ENCODE measurements at regions not wholly inside any gene's neighbourhood (a gene's known extent, or its start where the extent isn't known, plus 50 kb on each side); places are given as distances from the start of the nearest gene placed in this dataset.

DNA sequence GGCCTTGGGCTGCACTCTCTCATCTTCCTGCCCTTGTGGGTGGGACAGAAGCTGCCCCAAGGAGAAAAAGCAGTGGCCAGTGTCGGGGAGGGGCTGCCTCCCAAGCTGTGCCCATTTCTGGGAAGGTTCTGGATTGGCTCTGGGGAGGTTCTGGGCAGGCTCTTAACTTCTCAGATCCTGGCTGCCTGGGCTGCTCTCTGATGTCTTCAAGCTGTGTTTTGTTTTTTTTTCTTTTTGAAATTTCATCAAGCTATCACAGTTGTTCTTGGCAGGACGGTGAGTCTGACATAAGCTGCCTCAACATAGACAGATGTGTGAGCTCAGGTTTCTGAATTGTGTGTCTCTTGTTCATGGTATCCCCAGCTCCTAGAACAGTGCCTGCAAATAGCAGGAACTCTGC lies 1032.0 kb downstream of the BRD1 start:
- no peak for TF ChIP-seq EZH2phosphoT487 (conservative IDR thresholded peaks at IDR 0.05; ENCODE audit: low read length)
- TF ChIP-seq, protein P1, sequence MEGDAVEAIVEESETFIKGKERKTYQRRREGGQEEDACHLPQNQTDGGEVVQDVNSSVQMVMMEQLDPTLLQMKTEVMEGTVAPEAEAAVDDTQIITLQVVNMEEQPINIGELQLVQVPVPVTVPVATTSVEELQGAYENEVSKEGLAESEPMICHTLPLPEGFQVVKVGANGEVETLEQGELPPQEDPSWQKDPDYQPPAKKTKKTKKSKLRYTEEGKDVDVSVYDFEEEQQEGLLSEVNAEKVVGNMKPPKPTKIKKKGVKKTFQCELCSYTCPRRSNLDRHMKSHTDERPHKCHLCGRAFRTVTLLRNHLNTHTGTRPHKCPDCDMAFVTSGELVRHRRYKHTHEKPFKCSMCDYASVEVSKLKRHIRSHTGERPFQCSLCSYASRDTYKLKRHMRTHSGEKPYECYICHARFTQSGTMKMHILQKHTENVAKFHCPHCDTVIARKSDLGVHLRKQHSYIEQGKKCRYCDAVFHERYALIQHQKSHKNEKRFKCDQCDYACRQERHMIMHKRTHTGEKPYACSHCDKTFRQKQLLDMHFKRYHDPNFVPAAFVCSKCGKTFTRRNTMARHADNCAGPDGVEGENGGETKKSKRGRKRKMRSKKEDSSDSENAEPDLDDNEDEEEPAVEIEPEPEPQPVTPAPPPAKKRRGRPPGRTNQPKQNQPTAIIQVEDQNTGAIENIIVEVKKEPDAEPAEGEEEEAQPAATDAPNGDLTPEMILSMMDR (IDR thresholded peaks at IDR 0.05; ENCODE audit: insufficient read depth, low read length, poor library complexity, severe bottlenecking): no peak
- H4K20me1 ChIP-seq (ENCODE audit: low read depth, low read length): no peaks in the 10 kb centered on the region
- no peaks in the 10 kb centered on the region for H3K79me2 ChIP-seq (ENCODE audit: insufficient read depth, low read length)
- H3K4me3 ChIP-seq (ENCODE audit: insufficient read depth, low read length, poor library complexity, severe bottlenecking): no peak overlapping the region
- H2AFZ ChIP-seq (ENCODE audit: low read depth, low read length, severe bottlenecking): no peak overlapping the region
- H3K9me2 ChIP-seq (replicated peaks; ENCODE audit: insufficient read depth, low read length): no peaks in the 10 kb centered on the region
- no peak overlapping the region for H3K4me2 ChIP-seq (ENCODE audit: low read depth, low read length, poor library complexity, severe bottlenecking)
- no peaks in the 10 kb centered on the region for H3K36me3 ChIP-seq (ENCODE audit: low read length)
- H3K9ac ChIP-seq (ENCODE audit: low read length): no peak overlapping the region
- no peak overlapping the region for H3K27ac ChIP-seq (ENCODE audit: low read depth, low read length)
- H3F3A ChIP-seq (ENCODE audit: insufficient read depth): no peaks in the 10 kb centered on the region
- no peaks in the 10 kb centered on the region for H3K9me3 ChIP-seq (ENCODE audit: insufficient read depth, low read length)
- no peaks in the 10 kb centered on the region for H3K27me3 ChIP-seq (ENCODE audit: low read length)

DNA sequence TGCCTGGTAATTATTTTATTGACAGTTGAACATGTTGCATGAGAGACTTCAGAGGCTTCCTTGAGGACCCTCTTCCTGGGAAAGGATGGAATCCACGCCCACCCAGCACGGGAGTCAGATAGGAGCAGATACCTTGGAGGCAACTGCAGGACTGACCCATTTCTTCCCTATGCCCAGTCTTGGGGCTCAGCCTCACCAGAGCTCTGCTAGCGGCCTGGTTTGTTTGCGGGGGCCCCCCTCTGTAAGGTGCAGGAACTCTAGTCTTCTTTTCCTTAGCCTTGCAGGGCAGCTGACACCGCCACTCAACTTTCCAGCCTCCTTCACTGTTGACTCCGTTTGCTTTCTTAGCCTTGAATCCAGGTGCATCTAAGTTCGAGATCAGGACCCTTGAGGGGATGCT lies 1032.8 kb downstream of the BRD1 start:
- Histone ChIP-seq H3K79me2 (ENCODE audit: insufficient read depth, low read length) (no peaks in the 10 kb centered on the region), H2AFZ (ENCODE audit: low read depth, low read length, severe bottlenecking) (no peak overlapping the region), H3K9me3 (ENCODE audit: insufficient read depth, low read length) (no peaks in the 10 kb centered on the region), H3K9ac (ENCODE audit: low read length) (no peak overlapping the region), H3K27ac (ENCODE audit: low read depth, low read length) (no peak overlapping the region), H4K20me1 (ENCODE audit: low read depth, low read length) (no peaks in the 10 kb centered on the region), H3K27me3 (ENCODE audit: low read length) (no peaks in the 10 kb centered on the region), H3K4me3 (ENCODE audit: insufficient read depth, low read length, poor library complexity, severe bottlenecking) (no peak overlapping the region), H3K36me3 (ENCODE audit: low read length) (no peaks in the 10 kb centered on the region), H3K9me2 (replicated peaks; ENCODE audit: insufficient read depth, low read length) (no peaks in the 10 kb centered on the region), H3K4me2 (ENCODE audit: low read depth, low read length, poor library complexity, severe bottlenecking) (no peak overlapping the region), H3F3A (ENCODE audit: insufficient read depth) (no peaks in the 10 kb centered on the region)
- no peak for TF ChIP-seq EZH2phosphoT487 (conservative IDR thresholded peaks at IDR 0.05; ENCODE audit: low read length)
- TF ChIP-seq, protein P1 (IDR thresholded peaks at IDR 0.05; ENCODE audit: insufficient read depth, low read length, poor library complexity, severe bottlenecking): no peak

DNA sequence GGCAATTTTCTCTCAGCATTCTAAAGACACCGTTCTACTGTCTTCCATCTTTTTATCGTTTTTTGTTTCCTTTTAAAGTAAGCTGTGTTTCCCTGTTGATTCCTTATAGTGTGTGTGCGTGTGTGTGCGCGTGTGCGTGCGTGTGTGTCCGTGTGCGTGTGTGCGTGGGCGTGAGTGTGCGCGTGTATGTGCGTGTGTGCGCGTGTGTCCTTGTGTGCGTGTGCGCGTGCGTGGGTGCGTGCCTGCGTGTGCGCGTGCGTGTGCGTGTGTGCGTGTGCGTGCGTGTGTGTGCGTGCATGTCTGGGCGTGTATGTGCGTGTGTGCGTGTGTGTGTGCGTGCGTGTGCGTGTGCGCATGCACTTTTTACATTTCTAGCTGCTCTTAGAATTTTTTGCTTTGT lies 1033.7 kb downstream of the BRD1 start:
- no peaks in the 10 kb centered on the region for H3K79me2 ChIP-seq (ENCODE audit: insufficient read depth, low read length)
- H3K27me3 ChIP-seq (ENCODE audit: low read length): no peaks in the 10 kb centered on the region
- H3F3A ChIP-seq (ENCODE audit: insufficient read depth): no peaks in the 10 kb centered on the region
- no peak for TF ChIP-seq EZH2phosphoT487 (conservative IDR thresholded peaks at IDR 0.05; ENCODE audit: low read length)
- TF ChIP-seq, protein P1 (IDR thresholded peaks at IDR 0.05; ENCODE audit: insufficient read depth, low read length, poor library complexity, severe bottlenecking): no peak
- H3K9me2 ChIP-seq (replicated peaks; ENCODE audit: insufficient read depth, low read length): no peaks in the 10 kb centered on the region
- no peaks in the 10 kb centered on the region for H4K20me1 ChIP-seq (ENCODE audit: low read depth, low read length)
- no peak overlapping the region for H3K27ac ChIP-seq (ENCODE audit: low read depth, low read length)
- H3K36me3 ChIP-seq (ENCODE audit: low read length): no peaks in the 10 kb centered on the region
- H3K4me3 ChIP-seq (ENCODE audit: insufficient read depth, low read length, poor library complexity, severe bottlenecking): no peak overlapping the region
- no peak overlapping the region for H2AFZ ChIP-seq (ENCODE audit: low read depth, low read length, severe bottlenecking)
- no peak overlapping the region for H3K9ac ChIP-seq (ENCODE audit: low read length)
- no peak overlapping the region for H3K4me2 ChIP-seq (ENCODE audit: low read depth, low read length, poor library complexity, severe bottlenecking)
- H3K9me3 ChIP-seq (ENCODE audit: insufficient read depth, low read length): no peaks in the 10 kb centered on the region

DNA sequence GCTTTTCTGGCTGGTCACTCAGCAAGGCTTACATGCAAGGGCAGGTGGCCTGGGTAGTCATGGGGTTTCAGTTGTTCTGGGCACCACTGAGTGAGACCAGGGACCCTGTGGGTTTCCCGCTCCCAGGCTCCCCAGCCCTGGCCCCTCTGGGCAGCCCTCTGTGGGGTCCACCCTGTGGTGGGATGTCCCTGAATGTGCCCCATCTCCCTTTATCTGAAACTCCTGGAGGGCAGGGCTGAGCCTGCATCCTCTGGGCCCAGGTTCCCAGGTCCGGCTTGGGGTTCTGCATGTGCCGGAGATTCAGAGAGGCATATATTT lies 1041.0 kb downstream of the BRD1 start:
- Histone ChIP-seq H3K27me3 (ENCODE audit: low read length) (no peaks in the 10 kb centered on the region), H3K36me3 (ENCODE audit: low read length) (no peaks in the 10 kb centered on the region), H3F3A (ENCODE audit: insufficient read depth) (no peaks in the 10 kb centered on the region), H3K4me3 (ENCODE audit: insufficient read depth, low read length, poor library complexity, severe bottlenecking) (no peak overlapping the region), H4K20me1 (ENCODE audit: low read depth, low read length) (no peaks in the 10 kb centered on the region), H3K4me2 (ENCODE audit: low read depth, low read length, poor library complexity, severe bottlenecking) (no peak overlapping the region), H3K9me2 (replicated peaks; ENCODE audit: insufficient read depth, low read length) (no peaks in the 10 kb centered on the region), H3K27ac (ENCODE audit: low read depth, low read length) (no peak overlapping the region), H3K9me3 (ENCODE audit: insufficient read depth, low read length) (no peaks in the 10 kb centered on the region), H2AFZ (ENCODE audit: low read depth, low read length, severe bottlenecking) (no peak overlapping the region), H3K9ac (ENCODE audit: low read length) (no peak overlapping the region), H3K79me2 (ENCODE audit: insufficient read depth, low read length) (no peaks in the 10 kb centered on the region)
- TF ChIP-seq, protein P1 (IDR thresholded peaks at IDR 0.05; ENCODE audit: insufficient read depth, low read length, poor library complexity, severe bottlenecking): no peak
- no peak for TF ChIP-seq EZH2phosphoT487 (conservative IDR thresholded peaks at IDR 0.05; ENCODE audit: low read length)
